Mucosa of rectum (tissue), 2 donors: ENCODE measurements at regions not wholly inside any gene's neighbourhood (a gene's known extent, or its start where the extent isn't known, plus 50 kb on each side); places are given as distances from the start of the nearest gene placed in this dataset.
A peak's percentile ranks its signal among the peaks of the same experiment; 100 is the strongest.

Experiments
- H3K27ac ChIP-seq, 2 donors: one replicate each; pipeline ENCODE4 v1.7.0; 2013; ENCODE audit warnings: inconsistent platforms in 2 of 2, low read depth in 2 of 2, low read length in 2 of 2
- H3K27me3 ChIP-seq, 2 donors: one replicate each; pipeline ENCODE4 v1.7.0; 2013; ENCODE audit warnings: low read length in 2 of 2; ENCODE audit not compliant: control insufficient read depth in 2 of 2, insufficient read depth in 2 of 2
- H3K36me3 ChIP-seq, 2 donors: one replicate each; pipeline ENCODE4 v1.7.0; 2013; ENCODE audit warnings: low read length in 2 of 2; ENCODE audit not compliant: control insufficient read depth in 2 of 2, insufficient read depth in 2 of 2
- H3K4me1 ChIP-seq, 2 donors: one replicate each; pipeline ENCODE4 v1.7.0; 2013; ENCODE audit warnings: low read length in 2 of 2, mild to moderate bottlenecking in 1 of 2; ENCODE audit not compliant: control insufficient read depth in 2 of 2, insufficient read depth in 2 of 2
- H3K4me3 ChIP-seq, 2 donors: one replicate each; pipeline ENCODE4 v1.7.0; 2013; ENCODE audit warnings: low read length in 2 of 2
- H3K9ac ChIP-seq, 2 donors: one replicate each; pipeline ENCODE4 v1.7.0; 2013; ENCODE audit warnings: low read length in 2 of 2, low read depth in 1 of 2, mild to moderate bottlenecking in 1 of 2
- H3K9me3 ChIP-seq, 2 donors: one replicate each; pipeline ENCODE4 v1.7.0; 2013; ENCODE audit warnings: low read length in 2 of 2; ENCODE audit not compliant: control insufficient read depth in 2 of 2
- donor health status: healthy.
- donor health status: Normal muscosa, but diverticular disease.

DNA sequence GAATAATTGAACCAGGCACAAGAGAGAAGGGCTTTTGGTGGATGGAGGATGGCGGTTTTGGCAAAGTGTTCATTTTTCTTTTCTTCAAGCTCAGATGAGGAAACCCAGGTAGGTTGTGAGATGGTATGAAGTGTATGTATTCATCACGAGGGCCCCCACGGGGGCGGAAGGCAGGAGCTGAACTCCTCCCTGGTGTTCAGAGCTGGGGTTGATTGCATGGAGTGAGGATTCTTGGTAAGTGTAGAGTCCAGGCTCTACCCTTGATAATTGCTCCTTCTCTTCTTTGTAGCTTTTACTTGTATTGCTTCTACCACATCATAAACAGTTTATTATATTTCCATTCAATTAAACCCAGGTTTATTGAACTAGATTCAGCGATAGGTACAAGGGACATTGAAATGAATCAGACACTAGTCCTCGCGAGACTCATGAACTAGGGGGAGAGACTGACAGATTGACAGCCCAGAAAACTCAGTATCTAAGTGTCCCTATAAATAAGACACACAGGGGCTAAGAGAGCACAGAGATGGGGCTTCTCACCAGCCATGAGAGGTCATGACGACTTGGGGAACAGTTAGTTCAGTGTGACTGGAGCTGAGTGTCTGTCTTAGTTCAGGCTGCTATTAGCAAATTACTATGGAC lies 116.7 kb upstream of the KLF4 start:
- H3K36me3 ChIP-seq: no peaks in the 10 kb centered on the region
- H3K9ac ChIP-seq: peak overlapping the region in 1 of 2 donors; percentile 8
- H3K27ac ChIP-seq: peak overlapping the region; percentile 77
- H3K4me3 ChIP-seq: peak overlapping the region in 1 of 2 donors; percentile 34
- H3K27me3 ChIP-seq: no peaks in the 10 kb centered on the region
- no peaks in the 10 kb centered on the region for H3K9me3 ChIP-seq
- H3K4me1 ChIP-seq: peaks cover 16 to 42% of the 10 kb centered on the region in 2 donors

DNA sequence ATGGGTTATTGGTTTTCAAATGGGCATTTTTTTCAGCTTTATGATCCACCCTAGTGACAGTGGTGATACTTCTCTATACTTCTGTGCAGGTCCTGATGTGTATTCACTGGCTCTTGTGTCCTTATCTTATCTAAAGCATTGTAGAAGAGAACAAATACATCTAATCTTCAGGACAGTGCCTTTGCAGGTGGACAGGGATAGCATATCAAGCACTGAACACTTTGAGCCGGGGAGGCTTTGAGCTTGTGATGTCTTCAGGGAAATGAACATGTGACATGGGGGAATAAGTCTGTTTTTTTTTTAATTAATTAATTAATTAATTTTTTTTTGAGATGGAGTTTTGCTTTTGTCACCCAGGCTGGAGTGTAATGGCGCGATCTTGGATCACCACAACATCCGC lies 115.5 kb upstream of the KLF4 start:
- Histone ChIP-seq H3K9me3 (no peaks in the 10 kb centered on the region), H3K27me3 (no peaks in the 10 kb centered on the region), H3K4me3 (no peak overlapping the region), H3K27ac (peak overlapping the region in 1 of 2 donors; percentile 19), H3K9ac (no peak overlapping the region), H3K36me3 (no peaks in the 10 kb centered on the region), H3K4me1 (peaks cover 17 to 50% of the 10 kb centered on the region in 2 donors)

DNA sequence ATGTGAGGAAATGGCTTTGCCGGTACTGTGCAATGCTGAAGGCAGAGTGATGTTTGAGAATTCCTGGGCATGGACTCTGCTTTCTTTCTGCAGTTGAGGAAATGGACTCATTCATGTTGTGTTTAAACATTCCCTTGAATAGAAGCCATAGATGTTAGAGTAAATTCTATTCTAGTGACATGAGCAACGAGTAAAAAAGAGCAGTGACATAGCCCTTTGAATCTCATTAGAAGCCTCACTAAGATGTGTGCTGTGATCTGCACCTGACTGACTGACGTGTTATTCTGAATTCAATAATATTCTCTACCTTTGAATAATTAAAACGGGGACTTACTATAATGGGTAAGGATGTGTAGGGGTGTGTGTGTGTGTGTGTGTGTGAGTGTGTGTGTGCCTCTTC lies 113.7 kb upstream of the KLF4 start:
- H3K4me1 ChIP-seq: peaks cover 28 to 65% of the 10 kb centered on the region in 2 donors
- H3K36me3 ChIP-seq: no peaks in the 10 kb centered on the region
- no peaks in the 10 kb centered on the region for H3K27me3 ChIP-seq
- H3K9ac ChIP-seq: peak overlapping the region in 1 of 2 donors; percentile 28
- H3K27ac ChIP-seq: peak overlapping the region; percentile 3 to 55
- no peak overlapping the region for H3K4me3 ChIP-seq
- no peaks in the 10 kb centered on the region for H3K9me3 ChIP-seq

DNA sequence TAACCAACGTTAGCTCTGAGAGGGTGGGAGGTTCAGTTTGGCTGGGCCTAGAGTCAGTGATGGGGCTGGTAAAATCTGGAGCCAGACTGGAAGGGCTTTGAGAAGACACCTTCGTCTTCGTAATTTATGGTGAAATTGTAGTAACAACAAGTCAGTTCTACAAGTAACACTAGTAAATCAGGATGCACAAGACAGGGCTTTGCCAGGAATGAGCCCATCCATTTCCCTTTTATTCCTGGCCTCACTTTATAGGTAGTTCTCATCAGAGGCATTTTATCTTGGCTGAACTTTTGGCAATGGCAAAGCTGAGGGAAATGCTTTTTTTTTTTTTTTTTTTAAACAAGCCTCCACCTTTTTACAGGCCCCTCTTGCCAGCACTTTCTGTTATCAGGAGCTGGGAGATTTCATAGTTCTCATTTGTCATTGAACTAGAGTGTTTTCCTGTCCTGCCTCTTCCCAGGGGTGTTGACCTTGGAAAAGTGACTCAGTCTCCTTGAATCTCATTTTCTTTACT lies 110.5 kb upstream of the KLF4 start:
- Histone ChIP-seq H3K27ac (peak overlapping the region; percentile 85 to 87), H3K27me3 (no peaks in the 10 kb centered on the region), H3K36me3 (no peaks in the 10 kb centered on the region), H3K9me3 (no peaks in the 10 kb centered on the region), H3K4me1 (peaks cover 20 to 64% of the 10 kb centered on the region in 2 donors), H3K9ac (peak overlapping the region in 1 of 2 donors; percentile 8), H3K4me3 (no peak overlapping the region)

DNA sequence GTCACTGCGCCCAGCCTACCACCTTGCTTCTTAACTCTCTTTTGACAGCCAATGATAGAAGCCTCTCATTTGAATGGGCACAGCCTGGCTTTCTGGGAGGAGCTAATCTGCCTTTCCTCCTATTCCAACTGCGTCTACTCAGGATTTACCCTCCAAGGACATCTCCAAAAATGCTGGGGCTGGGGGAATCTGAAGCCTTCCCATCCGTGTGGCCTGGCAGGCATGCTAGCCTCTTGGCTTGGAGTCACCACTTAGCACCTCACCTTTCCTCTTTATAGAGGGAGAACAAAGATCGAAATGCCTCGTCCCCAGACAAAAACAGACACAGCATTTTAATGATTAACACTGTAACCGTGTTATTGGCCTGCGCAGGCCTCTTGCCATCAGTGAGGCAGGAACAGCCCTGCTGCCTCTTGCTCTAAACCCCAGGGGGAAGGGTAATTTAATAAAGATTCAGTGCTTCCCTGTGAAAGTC lies 108.2 kb upstream of the KLF4 start:
- no peaks in the 10 kb centered on the region for H3K27me3 ChIP-seq
- no peaks in the 10 kb centered on the region for H3K9me3 ChIP-seq
- H3K9ac ChIP-seq: peak overlapping the region; percentile 31 to 52
- H3K36me3 ChIP-seq: no peaks in the 10 kb centered on the region
- peaks cover 25 to 65% of the 10 kb centered on the region in 2 donors for H3K4me1 ChIP-seq
- H3K27ac ChIP-seq: peak overlapping the region; percentile 85 to 87
- H3K4me3 ChIP-seq: peak overlapping the region in 1 of 2 donors; percentile 9

DNA sequence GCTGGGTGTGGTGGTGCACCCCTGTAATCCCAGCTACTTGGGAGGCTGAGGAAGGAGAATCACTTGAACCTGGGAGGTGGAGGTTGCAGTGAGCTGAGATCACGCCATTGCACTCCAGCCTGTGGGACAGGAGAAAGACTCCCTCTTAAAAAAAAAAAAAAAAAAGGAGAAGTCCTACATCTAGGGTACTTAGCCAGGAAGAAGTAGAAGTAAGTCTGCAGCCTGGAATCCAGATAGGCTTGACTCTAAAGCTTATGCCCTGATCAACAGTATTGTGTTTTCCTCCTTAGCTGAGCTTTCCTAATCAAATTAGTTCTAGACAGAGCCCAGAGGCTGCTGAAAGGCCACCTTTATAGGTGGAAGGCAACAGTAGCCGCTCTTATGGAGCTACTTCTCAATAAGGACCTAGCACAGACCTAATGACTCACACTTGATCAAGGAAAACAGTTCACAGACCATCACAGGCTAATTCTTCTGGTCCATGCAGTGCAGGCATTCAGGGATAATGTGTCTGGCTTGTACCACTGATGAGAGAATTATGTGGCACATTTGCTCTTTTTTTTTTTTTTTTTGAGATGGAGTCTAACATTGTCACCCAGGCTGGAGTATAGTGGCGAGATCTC lies 105.5 kb upstream of the KLF4 start:
- Histone ChIP-seq H3K36me3 (no peaks in the 10 kb centered on the region), H3K27me3 (no peaks in the 10 kb centered on the region), H3K4me1 (peaks cover 24 to 52% of the 10 kb centered on the region in 2 donors)

DNA sequence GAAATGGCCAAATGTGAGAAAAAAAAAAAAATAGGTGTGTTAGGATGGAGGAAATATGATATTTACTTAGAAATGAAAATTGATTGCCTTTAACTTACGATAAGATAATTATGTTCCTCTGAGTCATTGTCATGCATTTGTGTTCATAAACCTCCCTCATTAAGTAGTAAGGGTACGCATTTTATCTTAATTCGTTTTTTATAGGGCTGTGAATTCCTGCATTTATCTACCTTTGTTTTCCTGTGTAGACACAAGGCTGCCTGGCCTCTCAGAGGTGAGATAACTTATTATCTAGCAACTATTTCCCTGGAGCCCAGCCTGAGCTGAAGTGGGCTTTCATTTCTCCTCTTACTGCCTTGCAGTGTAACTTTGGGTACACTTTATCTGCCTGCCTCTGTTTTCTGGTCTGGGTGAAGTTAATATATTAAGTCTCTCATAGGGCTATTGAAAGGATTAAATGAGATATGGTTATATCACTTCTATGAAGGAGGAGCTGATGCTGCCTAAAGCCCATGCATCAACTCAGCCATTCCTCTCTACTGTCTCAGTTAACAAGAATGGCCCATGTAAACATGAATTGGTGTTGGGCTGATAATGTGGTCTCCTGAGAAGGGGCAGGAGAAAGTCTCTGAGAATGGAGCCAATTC lies 103.8 kb upstream of the KLF4 start:
- H3K4me3 ChIP-seq: peak overlapping the region in 1 of 2 donors; percentile 24
- no peaks in the 10 kb centered on the region for H3K27me3 ChIP-seq
- peak overlapping the region; percentile 34 to 35 for H3K27ac ChIP-seq
- H3K36me3 ChIP-seq: no peaks in the 10 kb centered on the region
- H3K9me3 ChIP-seq: no peaks in the 10 kb centered on the region
- H3K4me1 ChIP-seq: peaks cover 15 to 50% of the 10 kb centered on the region in 2 donors
- no peak overlapping the region for H3K9ac ChIP-seq

More for the DNA sequence above, 105.5 kb upstream of the KLF4 start:
- Histone ChIP-seq H3K4me3 (no peak overlapping the region), H3K9ac (no peak overlapping the region), H3K9me3 (no peaks in the 10 kb centered on the region), H3K27ac (no peak overlapping the region)

DNA sequence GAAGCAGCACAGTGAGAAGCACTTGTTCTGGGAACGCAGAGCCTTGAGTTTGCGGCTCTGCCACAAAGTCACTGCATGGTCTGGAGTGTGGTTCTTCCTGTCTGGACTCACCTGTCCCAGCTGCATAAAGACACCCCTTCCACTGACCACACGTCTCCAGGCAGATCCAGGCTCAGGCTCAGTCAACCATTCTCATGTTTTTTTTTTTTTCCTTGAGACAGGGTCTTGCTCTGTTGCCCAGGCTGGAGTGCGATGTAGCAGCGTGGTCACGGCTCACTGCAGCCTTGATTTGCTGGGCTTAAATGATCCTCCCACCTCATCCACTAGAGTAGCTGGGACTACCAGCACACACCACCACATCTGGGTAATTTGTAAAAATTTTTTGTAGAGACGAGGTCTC lies 102.9 kb upstream of the KLF4 start:
- no peaks in the 10 kb centered on the region for H3K27me3 ChIP-seq
- H3K4me1 ChIP-seq: peaks cover 17 to 47% of the 10 kb centered on the region in 2 donors
- H3K9me3 ChIP-seq: no peaks in the 10 kb centered on the region
- H3K36me3 ChIP-seq: no peaks in the 10 kb centered on the region
- no peak overlapping the region for H3K9ac ChIP-seq
- peak overlapping the region in 1 of 2 donors; percentile 34 for H3K27ac ChIP-seq
- H3K4me3 ChIP-seq: no peak overlapping the region

DNA sequence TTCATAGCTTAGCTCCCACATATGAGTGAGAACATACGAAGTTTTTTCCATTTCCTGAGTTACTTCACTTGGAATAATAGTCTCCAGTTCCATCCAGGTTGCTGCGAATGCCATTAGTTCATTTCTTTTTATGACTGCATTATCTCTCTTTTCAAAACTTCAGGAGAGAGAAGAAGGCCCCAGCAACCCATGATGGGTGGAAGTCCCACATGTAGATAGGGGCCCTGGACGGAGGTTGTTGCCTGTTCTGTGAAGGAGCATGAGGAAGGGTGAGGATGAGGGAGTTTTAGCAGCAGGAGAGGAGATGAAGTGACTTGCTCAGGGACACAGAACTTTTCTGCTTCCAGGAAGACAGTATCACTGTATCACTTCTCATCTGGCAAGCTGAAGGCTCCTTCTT lies 102.2 kb upstream of the KLF4 start:
- no peaks in the 10 kb centered on the region for H3K36me3 ChIP-seq
- H3K27me3 ChIP-seq: no peaks in the 10 kb centered on the region
- peaks cover 21 to 48% of the 10 kb centered on the region in 2 donors for H3K4me1 ChIP-seq
- no peak overlapping the region for H3K4me3 ChIP-seq
- H3K27ac ChIP-seq: no peak overlapping the region
- no peak overlapping the region for H3K9ac ChIP-seq
- no peaks in the 10 kb centered on the region for H3K9me3 ChIP-seq

DNA sequence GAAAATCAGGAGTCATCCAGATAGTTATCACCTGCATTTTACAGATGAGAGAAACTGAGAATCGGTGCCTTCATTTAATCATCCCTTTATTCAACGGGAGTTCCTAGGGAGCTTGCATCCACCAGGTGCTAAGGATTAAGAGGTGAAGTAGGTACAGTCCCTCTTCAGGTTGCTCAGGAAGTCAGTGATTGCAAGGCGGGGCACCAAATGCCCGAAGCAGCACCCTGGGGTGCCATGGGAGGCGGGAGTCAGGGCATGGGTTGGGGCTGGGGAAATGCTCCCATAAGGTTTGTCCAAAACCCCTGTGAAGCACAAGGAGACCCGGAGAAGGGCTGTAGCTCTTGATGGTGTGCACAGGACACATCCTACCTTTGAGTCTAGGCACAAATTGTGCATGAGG lies 98.8 kb upstream of the KLF4 start:
- Histone ChIP-seq H3K27ac (peak overlapping the region; percentile 92 to 93), H3K27me3 (no peaks in the 10 kb centered on the region), H3K4me3 (peak overlapping the region; percentile 62 to 70), H3K4me1 (peaks cover 13 to 39% of the 10 kb centered on the region in 2 donors), H3K9ac (peak overlapping the region in 1 of 2 donors; percentile 74), H3K36me3 (no peaks in the 10 kb centered on the region), H3K9me3 (no peaks in the 10 kb centered on the region)
